ENCODE measurements at regions not wholly inside any gene's neighbourhood (a gene's known extent, or its start where the extent isn't known, plus 50 kb on each side); places are given as distances from the start of the nearest gene placed in this dataset.

DNA sequence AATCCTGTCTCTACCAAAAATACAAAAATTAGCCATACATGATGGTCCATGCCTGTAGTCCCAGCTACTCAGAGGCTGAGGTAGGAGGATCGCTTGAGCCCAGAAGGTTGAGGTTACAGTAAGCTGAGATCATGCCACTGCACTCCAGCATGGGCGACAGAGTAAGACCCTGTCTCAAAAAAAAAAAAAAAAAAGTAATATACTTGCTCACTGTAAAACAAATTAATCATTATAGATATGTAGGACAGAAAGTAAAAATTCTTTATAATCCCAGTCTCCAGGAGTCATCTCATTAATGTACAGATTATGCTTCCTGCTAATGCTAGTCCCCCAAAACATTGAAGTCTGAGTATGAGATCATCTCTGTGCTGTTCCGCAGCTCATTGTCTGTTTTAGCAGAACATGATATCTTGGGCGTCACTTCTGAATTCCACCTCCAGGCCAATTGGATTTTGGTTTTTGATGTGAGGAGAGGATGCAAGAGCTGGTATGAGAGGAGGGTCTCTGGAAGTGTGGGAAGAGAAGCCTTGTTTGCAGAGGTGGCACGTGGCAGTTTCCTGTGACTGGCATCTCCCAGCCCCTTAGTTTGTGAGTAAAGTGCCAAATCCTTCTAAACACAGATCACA is 75.4 kb upstream of the NPAS1 start:
- TF ChIP-seq, protein P1, sequence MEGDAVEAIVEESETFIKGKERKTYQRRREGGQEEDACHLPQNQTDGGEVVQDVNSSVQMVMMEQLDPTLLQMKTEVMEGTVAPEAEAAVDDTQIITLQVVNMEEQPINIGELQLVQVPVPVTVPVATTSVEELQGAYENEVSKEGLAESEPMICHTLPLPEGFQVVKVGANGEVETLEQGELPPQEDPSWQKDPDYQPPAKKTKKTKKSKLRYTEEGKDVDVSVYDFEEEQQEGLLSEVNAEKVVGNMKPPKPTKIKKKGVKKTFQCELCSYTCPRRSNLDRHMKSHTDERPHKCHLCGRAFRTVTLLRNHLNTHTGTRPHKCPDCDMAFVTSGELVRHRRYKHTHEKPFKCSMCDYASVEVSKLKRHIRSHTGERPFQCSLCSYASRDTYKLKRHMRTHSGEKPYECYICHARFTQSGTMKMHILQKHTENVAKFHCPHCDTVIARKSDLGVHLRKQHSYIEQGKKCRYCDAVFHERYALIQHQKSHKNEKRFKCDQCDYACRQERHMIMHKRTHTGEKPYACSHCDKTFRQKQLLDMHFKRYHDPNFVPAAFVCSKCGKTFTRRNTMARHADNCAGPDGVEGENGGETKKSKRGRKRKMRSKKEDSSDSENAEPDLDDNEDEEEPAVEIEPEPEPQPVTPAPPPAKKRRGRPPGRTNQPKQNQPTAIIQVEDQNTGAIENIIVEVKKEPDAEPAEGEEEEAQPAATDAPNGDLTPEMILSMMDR (IDR thresholded peaks at IDR 0.05) = no peak
- TF ChIP-seq EP300 (IDR thresholded peaks at IDR 0.05) = no peak
